ENCODE measurements at regions not wholly inside any gene's neighbourhood (a gene's known extent, or its start where the extent isn't known, plus 50 kb on each side); places are given as distances from the start of the nearest gene placed in this dataset.

GRCh38 chr4:37737466-37737865, 51.3 kb upstream of the RELL1 start:
- TF ChIP-seq CTCF (IDR thresholded peaks at IDR 0.05; ENCODE audit: extremely low read depth in 1 of 2, insufficient read depth in 1 of 2, low read depth in 1 of 2, low read length in 2 of 2) (no peak), MAX (IDR thresholded peaks at IDR 0.05; ENCODE audit: insufficient read depth, insufficient read length) (no peak), POLR2A (IDR thresholded peaks at IDR 0.05; ENCODE audit: low read depth, low read length) (no peak), POLR2AphosphoS5 (IDR thresholded peaks at IDR 0.05; ENCODE audit: insufficient read depth, low read depth, low read length) (no peak), EZH2 (IDR thresholded peaks at IDR 0.05; ENCODE audit: borderline replicate concordance, low read depth, low read length, severe bottlenecking) (no peak)

All from endothelial cell of umbilical vein (primary cell).